Activated T-helper 1 cell treated with anti-CD3 and anti-CD28 coated beads, Interleukin-12 subunit alpha, Interleukin-12 subunit beta, Interleukin-2, Interleukin-4 antibody, amounts not matched to agents 30 ng/mL and 10 ng/mL and 1 ng/mL, durations not matched to agents 14 hours and 24 hours and 36 hours (primary cell): ENCODE measurements at regions not wholly inside any gene's neighbourhood (a gene's known extent, or its start where the extent isn't known, plus 50 kb on each side); places are given as distances from the start of the nearest gene placed in this dataset.

Experiments
- DNase-seq: peaks from one replicate; pipeline ENCODE4 v3.0.0; 2021; ENCODE audit warnings: low spot score
- H3K27ac Mint-ChIP-seq: one replicate; pipeline ENCODE4 v1.8.0; 2021; ENCODE audit warnings: mild to moderate bottlenecking, mixed read lengths
- H3K27me3 Mint-ChIP-seq: one replicate; pipeline ENCODE4 v1.8.0; 2022; ENCODE audit warnings: mild to moderate bottlenecking, moderate library complexity, mixed read lengths; ENCODE audit not compliant: insufficient read depth
- H3K36me3 Mint-ChIP-seq: one replicate; pipeline ENCODE4 v1.8.0; 2021; ENCODE audit warnings: low read depth, mixed read lengths
- H3K4me1 Mint-ChIP-seq: one replicate; pipeline ENCODE4 v1.8.0; 2021; ENCODE audit warnings: low read depth, mixed read lengths
- H3K4me3 Mint-ChIP-seq: one replicate; pipeline ENCODE4 v1.8.0; 2021; ENCODE audit warnings: mild to moderate bottlenecking, moderate library complexity, mixed read lengths
- H3K9me3 Mint-ChIP-seq: one replicate; pipeline ENCODE4 v1.8.0; 2021; ENCODE audit warnings: mixed read lengths
- intact Hi-C: fragments of 100-400 bp; cut with micrococcal nuclease; formaldehyde crosslinking; loops from one replicate; pipeline ENCODE4 v1.15.1; 2024

- no peaks in the 10 kb centered on the region for H3K27me3 Mint-ChIP-seq
- H3K4me3 Mint-ChIP-seq = no peak overlapping the region
- H3K9me3 Mint-ChIP-seq = peaks cover 26% of the 10 kb centered on the region
- no peak for DNase-seq
- no peaks in the 10 kb centered on the region for H3K36me3 Mint-ChIP-seq
- no peak overlapping the region for H3K27ac Mint-ChIP-seq
- intact Hi-C loops = no loop called here
- H3K4me1 Mint-ChIP-seq = no peaks in the 10 kb centered on the region
Measured at GRCh38 chr10:37704566-37704965, 152.8 kb downstream of the ZNF248 start.

GRCh38 chr10:37703833-37704382, 153.5 kb downstream of the ZNF248 start:
- Mint-ChIP-seq H3K27ac (no peak overlapping the region), H3K9me3 (peaks cover 28% of the 10 kb centered on the region), H3K4me1 (no peaks in the 10 kb centered on the region), H3K4me3 (no peak overlapping the region), H3K36me3 (no peaks in the 10 kb centered on the region), H3K27me3 (no peaks in the 10 kb centered on the region)
- intact Hi-C loops = no loop called here
- no peak for DNase-seq

GRCh38 chr10:37703114-37703513, 154.3 kb downstream of the ZNF248 start:
- Mint-ChIP-seq H3K4me3 (no peak overlapping the region), H3K27me3 (no peaks in the 10 kb centered on the region), H3K27ac (no peak overlapping the region), H3K4me1 (no peaks in the 10 kb centered on the region), H3K36me3 (no peaks in the 10 kb centered on the region), H3K9me3 (peaks cover 32% of the 10 kb centered on the region)
- no peak for DNase-seq
- intact Hi-C loops = no loop called here

- Mint-ChIP-seq H3K9me3 (peaks cover 33% of the 10 kb centered on the region), H3K4me1 (no peaks in the 10 kb centered on the region), H3K27me3 (no peaks in the 10 kb centered on the region), H3K36me3 (no peaks in the 10 kb centered on the region), H3K4me3 (no peak overlapping the region), H3K27ac (no peak overlapping the region)
- DNase-seq = no peak
- intact Hi-C loops = no loop called here
Measured at GRCh38 chr10:37701781-37702493, 155.5 kb downstream of the ZNF248 start.

GRCh38 chr10:37700886-37701780, 156.3 kb downstream of the ZNF248 start:
- intact Hi-C loops = no loop called here
- Mint-ChIP-seq H3K4me3 (no peak overlapping the region), H3K9me3 (peaks cover 32% of the 10 kb centered on the region), H3K36me3 (no peaks in the 10 kb centered on the region), H3K27me3 (no peaks in the 10 kb centered on the region), H3K27ac (no peak overlapping the region), H3K4me1 (no peaks in the 10 kb centered on the region)
- DNase-seq = no peak

- H3K27me3 Mint-ChIP-seq = no peaks in the 10 kb centered on the region
- peaks cover 39% of the 10 kb centered on the region for H3K9me3 Mint-ChIP-seq
- intact Hi-C loops = no loop called here
- H3K4me1 Mint-ChIP-seq = no peaks in the 10 kb centered on the region
- H3K27ac Mint-ChIP-seq = no peak overlapping the region
- no peak for DNase-seq
- no peak overlapping the region for H3K4me3 Mint-ChIP-seq
- H3K36me3 Mint-ChIP-seq = no peaks in the 10 kb centered on the region
Measured at GRCh38 chr10:37687581-37687980, 169.8 kb downstream of the ZNF248 start.

- no peaks in the 10 kb centered on the region for H3K36me3 Mint-ChIP-seq
- H3K27me3 Mint-ChIP-seq = no peaks in the 10 kb centered on the region
- no peak overlapping the region for H3K27ac Mint-ChIP-seq
- H3K4me3 Mint-ChIP-seq = no peak overlapping the region
- intact Hi-C loops = no loop called here
- DNase-seq = no peak
- H3K4me1 Mint-ChIP-seq = no peaks in the 10 kb centered on the region
- H3K9me3 Mint-ChIP-seq = peaks cover 46% of the 10 kb centered on the region
Measured at GRCh38 chr10:37685741-37686683, 171.4 kb downstream of the ZNF248 start.

- Mint-ChIP-seq H3K27me3 (no peaks in the 10 kb centered on the region), H3K4me3 (no peak overlapping the region), H3K27ac (no peak overlapping the region), H3K4me1 (no peaks in the 10 kb centered on the region), H3K9me3 (peaks cover 44% of the 10 kb centered on the region), H3K36me3 (no peaks in the 10 kb centered on the region)
- intact Hi-C loops = no loop called here
- DNase-seq = no peak
Measured at GRCh38 chr10:37684765-37685164, 172.6 kb downstream of the ZNF248 start.

GRCh38 chr10:37682617-37683016, 174.8 kb downstream of the ZNF248 start:
- no peaks in the 10 kb centered on the region for H3K27me3 Mint-ChIP-seq
- H3K27ac Mint-ChIP-seq = no peak overlapping the region
- H3K4me1 Mint-ChIP-seq = no peaks in the 10 kb centered on the region
- no peaks in the 10 kb centered on the region for H3K36me3 Mint-ChIP-seq
- intact Hi-C loops = no loop called here
- peaks cover 44% of the 10 kb centered on the region for H3K9me3 Mint-ChIP-seq
- no peak for DNase-seq
- no peak overlapping the region for H3K4me3 Mint-ChIP-seq

- no peak for DNase-seq
- Mint-ChIP-seq H3K9me3 (peaks cover 44% of the 10 kb centered on the region), H3K4me3 (no peak overlapping the region), H3K36me3 (no peaks in the 10 kb centered on the region), H3K27ac (no peak overlapping the region), H3K27me3 (no peaks in the 10 kb centered on the region), H3K4me1 (no peaks in the 10 kb centered on the region)
- intact Hi-C loops = no loop called here
Measured at GRCh38 chr10:37681617-37681999, 175.8 kb downstream of the ZNF248 start.

GRCh38 chr10:37680716-37681616, 176.4 kb downstream of the ZNF248 start:
- no peak for DNase-seq
- Mint-ChIP-seq H3K4me1 (no peaks in the 10 kb centered on the region), H3K4me3 (no peak overlapping the region), H3K27ac (no peak overlapping the region), H3K27me3 (no peaks in the 10 kb centered on the region), H3K36me3 (no peaks in the 10 kb centered on the region), H3K9me3 (peaks cover 47% of the 10 kb centered on the region)
- intact Hi-C loops = no loop called here

- no peak overlapping the region for H3K27ac Mint-ChIP-seq
- H3K27me3 Mint-ChIP-seq = no peaks in the 10 kb centered on the region
- DNase-seq = no peak
- H3K9me3 Mint-ChIP-seq = peaks cover 49% of the 10 kb centered on the region
- H3K4me3 Mint-ChIP-seq = no peak overlapping the region
- no peaks in the 10 kb centered on the region for H3K36me3 Mint-ChIP-seq
- intact Hi-C loops = no loop called here
- no peaks in the 10 kb centered on the region for H3K4me1 Mint-ChIP-seq
Measured at GRCh38 chr10:37680243-37680683, 177.1 kb downstream of the ZNF248 start.
